DND-41 (cell line): ENCODE measurements at regions not wholly inside any gene's neighbourhood (a gene's known extent, or its start where the extent isn't known, plus 50 kb on each side); places are given as distances from the start of the nearest gene placed in this dataset.

Experiments used
- ATAC-seq: fragments of 200-7000 bp; cut with Tn5 transposase; 3 replicates; pipeline ENCODE4 v1.9.1; 2021; ENCODE audit warnings: low read depth; ENCODE audit not compliant: insufficient read depth
- DNase-seq: peaks from one replicate; pipeline ENCODE4 v3.0.0-alpha.2; 2020
- H2AFZ ChIP-seq: 2 replicates; pipeline ENCODE4 v1.6.0; 2012; ENCODE audit warnings: low read depth, low read length
- H3K27ac ChIP-seq: 2 replicates; pipeline ENCODE4 v1.5.1; 2012; ENCODE audit warnings: low read length, inconsistent platforms
- H3K27me3 ChIP-seq: fragments of 200-600 bp; sonication (generic); 2 replicates; pipeline ENCODE4 v1.6.0; 2012; ENCODE audit warnings: low read length, mild to moderate bottlenecking, inconsistent platforms; ENCODE audit not compliant: insufficient read depth, poor library complexity
- H3K36me3 ChIP-seq: 2 replicates; pipeline ENCODE4 v1.5.1; 2012; ENCODE audit warnings: low read length, inconsistent platforms; ENCODE audit not compliant: insufficient read depth
- H3K4me1 ChIP-seq: 2 replicates; pipeline ENCODE4 v1.5.1; 2012; ENCODE audit warnings: mild to moderate bottlenecking, low read length; ENCODE audit not compliant: insufficient read depth
- H3K4me2 ChIP-seq: 2 replicates; pipeline ENCODE4 v1.6.0; 2012; ENCODE audit warnings: mild to moderate bottlenecking, moderate library complexity, low read length, inconsistent platforms; ENCODE audit not compliant: insufficient read depth
- H3K4me3 ChIP-seq, 2 experiments: fragments of 200-600 bp in 1 of 2; shearing (Covaris generic) in 1 of 2; 2 replicates each; pipeline ENCODE4 v1.5.1; 2012 to 2016; ENCODE audit warnings: inconsistent platforms in 2 of 2, low read length in 2 of 2, mild to moderate bottlenecking in 2 of 2, low read depth in 1 of 2, moderate library complexity in 1 of 2
- H3K79me2 ChIP-seq: 2 replicates; pipeline ENCODE4 v1.6.0; 2012; ENCODE audit warnings: low read length, inconsistent platforms; ENCODE audit not compliant: insufficient read depth
- H3K9ac ChIP-seq: 2 replicates; pipeline ENCODE4 v1.6.0; 2012; ENCODE audit warnings: low read depth, mild to moderate bottlenecking, inconsistent platforms, low read length, moderate library complexity
- H3K9me3 ChIP-seq: 2 replicates; pipeline ENCODE4 v1.5.1; 2012; ENCODE audit warnings: low read length, moderate library complexity, mild to moderate bottlenecking, inconsistent platforms; ENCODE audit not compliant: insufficient read depth, severe bottlenecking
- H4K20me1 ChIP-seq: 2 replicates; pipeline ENCODE4 v1.6.0; 2012; ENCODE audit warnings: low read length; ENCODE audit not compliant: insufficient read depth
- CTCF ChIP-seq: IDR thresholded peaks from 2 replicates; pipeline ENCODE4 v1.5.1; 2012; ENCODE audit warnings: borderline replicate concordance, low read length, moderate library complexity, mild to moderate bottlenecking; ENCODE audit not compliant: poor library complexity, severe bottlenecking; ENCODE audit errors: extremely low read depth
- EZH2 ChIP-seq: IDR thresholded peaks from 3 replicates; pipeline ENCODE4 v1.6.1; 2012; ENCODE audit warnings: borderline replicate concordance, low read depth, mild to moderate bottlenecking, moderate library complexity, low read length, inconsistent platforms; ENCODE audit not compliant: severe bottlenecking

DNA sequence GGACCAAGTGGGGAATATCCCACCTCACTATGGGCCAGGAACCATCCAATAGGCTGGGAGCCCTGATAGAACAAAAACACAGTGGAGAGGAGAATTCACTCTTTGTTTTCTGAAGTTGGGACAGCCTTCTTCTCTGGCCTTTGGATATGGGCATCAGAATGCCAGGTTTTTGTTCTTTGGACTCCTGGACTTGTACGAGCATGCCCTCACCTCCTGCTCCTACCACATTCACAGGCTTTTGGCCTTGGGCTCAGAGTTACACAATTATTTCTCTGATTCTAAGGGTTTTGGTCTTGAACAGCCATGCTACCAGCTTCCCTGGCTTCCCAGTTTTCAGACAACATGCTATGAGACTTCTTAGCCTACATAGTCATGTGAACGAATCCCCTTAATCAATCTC, 732.9 kb upstream of the VRK2 start:
- no peak overlapping the region for H3K4me2 ChIP-seq
- no peak overlapping the region for H3K9ac ChIP-seq
- no peak overlapping the region for H3K4me3 ChIP-seq
- TF ChIP-seq EZH2 (no peak), CTCF (no peak)
- no peaks in the 10 kb centered on the region for H3K4me1 ChIP-seq
- DNase-seq (no peak), ATAC-seq (no peak)
- no peaks in the 10 kb centered on the region for H3K36me3 ChIP-seq
- H3K79me2 ChIP-seq, result no peaks in the 10 kb centered on the region
- H3K9me3 ChIP-seq, result no peaks in the 10 kb centered on the region
- H3K27ac ChIP-seq, result no peak overlapping the region
- H2AFZ ChIP-seq, result no peak overlapping the region
- H4K20me1 ChIP-seq, result no peaks in the 10 kb centered on the region
- no peaks in the 10 kb centered on the region for H3K27me3 ChIP-seq

DNA sequence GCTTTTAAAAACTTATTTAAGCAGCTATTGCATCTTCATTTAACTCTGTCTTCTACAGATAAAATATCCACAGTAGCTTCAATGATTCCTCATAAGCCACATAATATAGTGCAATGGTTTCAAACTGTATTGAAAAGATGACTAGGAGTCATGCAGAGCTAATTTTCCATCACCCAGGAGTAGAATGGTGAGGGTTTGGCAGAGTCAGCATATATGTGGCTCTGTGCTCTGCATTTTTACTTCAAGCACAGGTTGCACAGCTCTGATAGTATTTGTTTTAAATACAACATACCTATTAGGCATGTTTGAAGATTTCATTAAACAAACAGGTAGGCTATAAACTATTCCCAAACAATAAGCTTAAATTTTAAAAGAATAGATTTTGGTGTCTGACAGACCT, 731.9 kb upstream of the VRK2 start:
- TF ChIP-seq EZH2 (no peak), CTCF (no peak)
- H3K27ac ChIP-seq, result no peak overlapping the region
- H3K27me3 ChIP-seq, result no peaks in the 10 kb centered on the region
- no peaks in the 10 kb centered on the region for H3K79me2 ChIP-seq
- H3K9me3 ChIP-seq, result no peaks in the 10 kb centered on the region
- H3K4me2 ChIP-seq, result no peak overlapping the region
- H3K4me3 ChIP-seq, result no peak overlapping the region
- no peaks in the 10 kb centered on the region for H3K4me1 ChIP-seq
- ATAC-seq (no peak), DNase-seq (no peak)
- H3K36me3 ChIP-seq, result no peaks in the 10 kb centered on the region
- no peak overlapping the region for H3K9ac ChIP-seq
- H2AFZ ChIP-seq, result no peak overlapping the region
- H4K20me1 ChIP-seq, result no peaks in the 10 kb centered on the region

DNA sequence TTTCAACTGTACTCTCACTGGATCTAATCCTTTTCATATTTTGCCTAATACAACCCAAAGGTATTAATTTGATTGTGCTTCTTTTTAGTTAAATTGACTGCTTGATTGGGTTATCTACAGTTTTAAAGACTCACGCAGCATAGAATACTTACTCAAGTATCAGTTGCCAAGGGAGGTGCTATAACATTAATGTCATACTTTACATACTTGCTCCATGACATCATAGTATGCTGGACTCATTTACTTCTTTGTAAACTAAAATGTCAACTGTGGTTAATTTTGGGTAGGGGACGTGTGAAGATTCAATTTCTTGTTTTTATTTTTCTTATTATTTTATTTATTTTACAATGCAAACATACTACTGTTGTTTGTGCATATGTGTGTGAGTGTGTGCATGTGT, 716.2 kb upstream of the VRK2 start:
- ATAC-seq (no peak), DNase-seq (no peak)
- Histone ChIP-seq H3K79me2 (no peaks in the 10 kb centered on the region), H3K4me2 (no peak overlapping the region), H2AFZ (no peak overlapping the region), H4K20me1 (no peaks in the 10 kb centered on the region), H3K27ac (no peak overlapping the region), H3K27me3 (no peaks in the 10 kb centered on the region), H3K4me1 (no peaks in the 10 kb centered on the region), H3K36me3 (no peaks in the 10 kb centered on the region), H3K4me3 (no peak overlapping the region), H3K9ac (no peak overlapping the region), H3K9me3 (no peaks in the 10 kb centered on the region)
- no peak for TF ChIP-seq CTCF
- TF ChIP-seq EZH2, result no peak

DNA sequence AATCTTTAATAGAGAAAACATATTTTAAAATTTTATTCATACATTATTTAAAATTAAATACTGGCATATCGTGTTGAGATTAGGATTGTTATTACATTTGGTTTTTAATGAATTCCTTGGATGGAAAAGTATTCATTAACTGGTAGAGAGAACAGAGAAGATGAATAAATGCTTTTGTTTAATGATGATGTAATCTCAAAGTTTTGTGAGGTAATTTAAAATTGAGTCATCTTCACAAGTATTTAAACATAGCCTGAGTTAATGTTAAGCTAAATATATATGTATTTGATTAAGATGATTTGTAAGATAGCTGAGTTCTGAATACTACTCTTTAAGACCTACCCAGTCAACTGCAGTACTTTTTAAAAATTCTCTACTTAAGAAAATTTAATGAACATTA, 713.4 kb upstream of the VRK2 start:
- no peaks in the 10 kb centered on the region for H3K36me3 ChIP-seq
- H3K9ac ChIP-seq, result no peak overlapping the region
- no peak for ATAC-seq
- no peak for DNase-seq
- H3K27ac ChIP-seq, result no peak overlapping the region
- no peaks in the 10 kb centered on the region for H3K4me1 ChIP-seq
- H3K4me2 ChIP-seq, result no peak overlapping the region
- no peak overlapping the region for H2AFZ ChIP-seq
- no peaks in the 10 kb centered on the region for H4K20me1 ChIP-seq
- no peaks in the 10 kb centered on the region for H3K27me3 ChIP-seq
- TF ChIP-seq CTCF, result no peak
- TF ChIP-seq EZH2, result no peak
- H3K9me3 ChIP-seq, result no peaks in the 10 kb centered on the region
- H3K4me3 ChIP-seq, result no peak overlapping the region
- no peaks in the 10 kb centered on the region for H3K79me2 ChIP-seq
